Progenitor cell of endocrine pancreas (in vitro differentiated cells): ENCODE measurements at regions not wholly inside any gene's neighbourhood (a gene's known extent, or its start where the extent isn't known, plus 50 kb on each side); places are given as distances from the start of the nearest gene placed in this dataset.
"Not testable (repeated sequence)": the region's sequence is repeated elsewhere in the genome, so short reads cannot be mapped to it uniquely, and the experiment has no call there.

Experiments
- DNase-seq: peaks from one replicate; pipeline ENCODE4 v3.0.0; 2021; ENCODE audit warnings: low spot score; ENCODE audit not compliant: unreplicated experiment
- H3K27ac Mint-ChIP-seq: 2 replicates; pipeline ENCODE4 v1.8.0; 2021; ENCODE audit warnings: mild to moderate bottlenecking, moderate library complexity, mixed read lengths
- H3K27me3 Mint-ChIP-seq: 2 replicates; pipeline ENCODE4 v1.8.0; 2021; ENCODE audit warnings: mixed read lengths
- H3K36me3 Mint-ChIP-seq: 2 replicates; pipeline ENCODE4 v1.8.0; 2022; ENCODE audit warnings: mixed read lengths; ENCODE audit not compliant: insufficient read depth
- H3K4me1 Mint-ChIP-seq: 2 replicates; pipeline ENCODE4 v1.8.0; 2021; ENCODE audit warnings: low read depth, mixed read lengths
- H3K4me3 Mint-ChIP-seq: 2 replicates; pipeline ENCODE4 v1.8.0; 2021; ENCODE audit warnings: low read depth, mild to moderate bottlenecking, moderate library complexity, mixed read lengths
- H3K9me3 Mint-ChIP-seq: 2 replicates; pipeline ENCODE4 v1.8.0; 2021; ENCODE audit warnings: low read depth, mixed read lengths
- TF ChIP-seq, protein P1 (sequence below): fragments of 200-600 bp; sonication (generic); IDR thresholded peaks from one replicate; pipeline ENCODE4 v1.5.0; 2021; ENCODE audit warnings: antibody characterized with exemption, mild to moderate bottlenecking; ENCODE audit not compliant: unreplicated experiment

DNA sequence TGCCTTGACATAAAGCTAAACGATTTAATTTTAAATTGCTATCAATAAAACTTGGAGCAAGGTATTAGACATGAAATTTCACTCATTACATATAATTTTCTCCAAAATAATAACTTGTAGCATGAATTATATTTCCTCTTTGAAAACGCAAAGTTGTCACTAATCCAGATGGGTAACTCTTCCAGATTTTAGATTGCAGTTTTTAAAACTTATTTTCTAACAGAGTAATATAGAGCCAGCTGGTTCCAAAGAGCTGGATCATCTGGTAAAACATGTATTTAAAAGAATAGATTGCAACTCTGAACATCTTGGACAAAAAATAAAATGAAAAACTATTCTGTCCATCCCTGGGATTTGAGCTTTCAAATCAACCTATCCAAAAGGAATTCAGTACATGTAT lies 238.2 kb upstream of the INTU start:
- no peak for DNase-seq
- Mint-ChIP-seq H3K4me1 (peaks cover 2% of the 10 kb centered on the region), H3K9me3 (no peaks in the 10 kb centered on the region), H3K4me3 (no peak overlapping the region), H3K36me3 (no peaks in the 10 kb centered on the region), H3K27ac (no peak overlapping the region), H3K27me3 (no peaks in the 10 kb centered on the region)
- TF ChIP-seq, protein P1, sequence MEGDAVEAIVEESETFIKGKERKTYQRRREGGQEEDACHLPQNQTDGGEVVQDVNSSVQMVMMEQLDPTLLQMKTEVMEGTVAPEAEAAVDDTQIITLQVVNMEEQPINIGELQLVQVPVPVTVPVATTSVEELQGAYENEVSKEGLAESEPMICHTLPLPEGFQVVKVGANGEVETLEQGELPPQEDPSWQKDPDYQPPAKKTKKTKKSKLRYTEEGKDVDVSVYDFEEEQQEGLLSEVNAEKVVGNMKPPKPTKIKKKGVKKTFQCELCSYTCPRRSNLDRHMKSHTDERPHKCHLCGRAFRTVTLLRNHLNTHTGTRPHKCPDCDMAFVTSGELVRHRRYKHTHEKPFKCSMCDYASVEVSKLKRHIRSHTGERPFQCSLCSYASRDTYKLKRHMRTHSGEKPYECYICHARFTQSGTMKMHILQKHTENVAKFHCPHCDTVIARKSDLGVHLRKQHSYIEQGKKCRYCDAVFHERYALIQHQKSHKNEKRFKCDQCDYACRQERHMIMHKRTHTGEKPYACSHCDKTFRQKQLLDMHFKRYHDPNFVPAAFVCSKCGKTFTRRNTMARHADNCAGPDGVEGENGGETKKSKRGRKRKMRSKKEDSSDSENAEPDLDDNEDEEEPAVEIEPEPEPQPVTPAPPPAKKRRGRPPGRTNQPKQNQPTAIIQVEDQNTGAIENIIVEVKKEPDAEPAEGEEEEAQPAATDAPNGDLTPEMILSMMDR = no peak

DNA sequence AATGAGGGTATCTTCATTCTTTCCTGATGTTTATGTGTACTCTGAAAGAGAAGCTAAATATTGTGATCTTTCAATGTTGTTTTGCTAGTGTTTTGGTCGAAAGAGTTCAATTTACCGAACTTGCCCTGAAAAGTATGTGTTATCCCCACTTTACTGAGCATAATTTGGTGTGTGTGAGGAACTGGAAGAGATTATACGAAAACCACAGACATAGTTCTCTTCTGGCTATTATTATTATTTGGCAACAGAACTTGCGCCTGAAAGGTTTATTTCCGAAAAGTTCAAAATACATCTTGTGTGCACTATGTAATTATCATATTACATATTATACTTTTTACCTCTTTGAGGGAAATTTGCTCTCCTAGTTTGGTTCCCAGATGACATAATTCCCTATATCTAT lies 232.5 kb upstream of the INTU start:
- H3K27me3 Mint-ChIP-seq = no peaks in the 10 kb centered on the region
- TF ChIP-seq, protein P1 = no peak
- no peaks in the 10 kb centered on the region for H3K36me3 Mint-ChIP-seq
- H3K27ac Mint-ChIP-seq = no peak overlapping the region
- H3K9me3 Mint-ChIP-seq = no peaks in the 10 kb centered on the region
- no peaks in the 10 kb centered on the region for H3K4me1 Mint-ChIP-seq
- no peak for DNase-seq
- H3K4me3 Mint-ChIP-seq = no peak overlapping the region

DNA sequence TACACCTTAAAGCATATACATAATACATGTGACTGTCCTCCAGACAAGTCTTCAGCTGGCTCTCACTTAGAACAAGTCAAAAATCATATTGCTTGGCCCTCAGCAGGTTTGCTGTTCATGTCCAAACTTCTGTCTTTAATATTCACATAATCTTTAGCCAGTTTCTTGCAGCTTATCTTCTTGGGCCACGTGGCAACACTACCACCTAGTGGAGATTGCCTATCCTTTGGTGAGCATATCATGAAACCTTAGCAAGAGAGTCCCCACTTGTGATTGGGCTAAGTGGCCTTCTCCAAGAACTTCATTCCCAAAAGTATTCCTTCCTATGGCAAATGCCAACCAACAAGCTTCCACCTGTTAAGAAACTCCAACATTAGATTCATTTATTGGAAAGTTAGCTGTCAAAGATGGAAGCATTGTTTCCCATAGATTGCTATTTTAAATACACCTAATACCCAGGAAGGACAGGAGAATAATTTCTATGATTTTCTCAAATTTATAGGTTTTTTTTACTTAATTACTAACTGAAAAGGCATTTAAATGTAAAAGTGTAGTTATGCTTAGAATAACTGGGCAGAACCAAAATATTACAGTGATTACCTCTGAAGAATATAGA lies 231.9 kb upstream of the INTU start:
- Mint-ChIP-seq H3K27ac (no peak overlapping the region), H3K27me3 (no peaks in the 10 kb centered on the region), H3K36me3 (no peaks in the 10 kb centered on the region), H3K4me3 (no peak overlapping the region), H3K4me1 (no peaks in the 10 kb centered on the region), H3K9me3 (no peaks in the 10 kb centered on the region)
- TF ChIP-seq, protein P1 = peak; percentile 78
- DNase-seq = peak; percentile 35

DNA sequence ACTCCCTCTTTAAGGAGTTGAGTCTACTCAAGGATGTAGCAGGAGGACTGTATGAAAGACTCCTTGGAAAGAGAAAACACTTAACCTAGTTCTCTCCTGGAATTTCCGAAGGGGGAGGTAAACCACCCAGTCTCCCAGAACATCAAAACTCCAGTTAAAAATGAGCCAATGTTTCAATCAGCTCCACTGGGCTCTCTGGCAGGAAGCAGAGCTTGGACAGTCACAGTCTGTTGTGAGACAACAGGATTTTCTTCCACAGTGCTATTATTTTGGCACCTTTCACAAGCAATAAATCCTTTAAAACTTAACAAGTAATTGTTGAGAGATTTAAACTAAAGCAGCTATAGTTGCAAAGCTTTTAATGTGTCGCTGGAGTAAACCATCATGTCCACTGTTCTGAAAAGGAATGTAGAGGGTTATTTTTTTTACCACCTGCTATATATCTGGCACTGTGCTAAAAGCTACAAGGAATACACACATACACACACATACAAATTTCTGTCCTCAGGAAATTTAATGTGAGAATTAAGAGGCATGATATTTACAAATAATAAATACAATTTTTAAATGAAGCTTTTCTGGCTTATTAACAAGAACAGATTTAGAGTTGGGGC lies 229.2 kb upstream of the INTU start:
- H3K4me3 Mint-ChIP-seq = no peak overlapping the region
- no peaks in the 10 kb centered on the region for H3K4me1 Mint-ChIP-seq
- DNase-seq = no peak
- H3K27ac Mint-ChIP-seq = no peak overlapping the region
- H3K27me3 Mint-ChIP-seq = no peaks in the 10 kb centered on the region
- TF ChIP-seq, protein P1 = no peak
- H3K9me3 Mint-ChIP-seq = peaks cover 13% of the 10 kb centered on the region
- H3K36me3 Mint-ChIP-seq = no peaks in the 10 kb centered on the region

DNA sequence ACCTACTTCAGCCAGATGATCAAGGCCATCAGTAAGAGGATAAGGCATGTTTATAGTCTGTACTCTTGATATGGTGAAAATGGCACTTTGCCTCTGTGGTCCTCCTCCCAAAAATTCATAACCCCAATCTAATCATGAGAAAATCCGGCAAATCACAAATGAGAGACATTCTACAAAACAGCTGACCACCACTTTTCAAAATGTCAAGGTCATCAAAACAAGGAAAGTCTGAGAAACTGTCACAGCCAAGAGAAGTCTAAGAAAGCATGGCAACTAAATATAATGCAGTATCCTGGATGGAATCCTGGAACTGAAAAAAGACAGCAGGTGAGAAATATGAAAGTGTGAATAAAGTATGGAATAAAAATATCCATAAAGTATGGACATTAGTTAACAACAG lies 226.6 kb upstream of the INTU start:
- TF ChIP-seq, protein P1 = no peak
- Mint-ChIP-seq H3K36me3 (no peaks in the 10 kb centered on the region), H3K4me1 (peaks cover 3% of the 10 kb centered on the region)

DNA sequence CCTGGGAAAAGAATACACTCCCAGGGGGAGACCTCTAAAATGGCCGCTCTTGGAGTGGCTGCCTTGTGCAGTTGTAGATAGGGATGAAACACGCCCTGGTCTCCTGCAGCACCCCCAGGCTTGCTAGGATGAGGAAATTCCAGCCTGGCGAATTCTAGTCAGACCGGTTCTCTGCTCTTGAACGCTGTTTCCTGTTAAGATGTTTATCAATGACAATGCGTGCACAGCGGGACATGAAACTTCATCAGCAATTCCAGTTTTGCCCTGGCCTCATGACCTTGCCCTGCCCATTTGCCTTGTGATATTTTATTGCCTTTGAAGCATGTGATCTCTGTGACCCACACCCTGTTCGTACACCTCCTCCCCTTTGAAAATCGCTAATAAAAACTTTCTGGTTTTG lies 225.2 kb upstream of the INTU start:
- not testable (repeated sequence) for H3K4me3 Mint-ChIP-seq, H3K27ac Mint-ChIP-seq, H3K36me3 Mint-ChIP-seq, H3K27me3 Mint-ChIP-seq, H3K4me1 Mint-ChIP-seq, DNase-seq
- peaks cover 21% of the 10 kb centered on the region for H3K9me3 Mint-ChIP-seq

More for the DNA sequence above, 226.6 kb upstream of the INTU start:
- no peaks in the 10 kb centered on the region for H3K27me3 Mint-ChIP-seq
- H3K4me3 Mint-ChIP-seq = no peak overlapping the region
- no peak overlapping the region for H3K27ac Mint-ChIP-seq
- DNase-seq = no peak
- peaks cover 21% of the 10 kb centered on the region for H3K9me3 Mint-ChIP-seq
